Large intestine (tissue), 3 donors: ENCODE measurements at regions not wholly inside any gene's neighbourhood (a gene's known extent, or its start where the extent isn't known, plus 50 kb on each side); places are given as distances from the start of the nearest gene placed in this dataset.

Experiments used
- DNase-seq, 2 donors: peaks; one replicate each; pipeline versions ENCODE4 v3.0.0 to v3.0.0-alpha.2; 2013
- H3K27ac ChIP-seq: one replicate; pipeline ENCODE4 v1.5.1; 2013; ENCODE audit warnings: low read length
- H3K27me3 ChIP-seq: 2 replicates; pipeline ENCODE4 v1.6.1; 2013; ENCODE audit warnings: low read length; ENCODE audit not compliant: control insufficient read depth, insufficient read depth
- H3K36me3 ChIP-seq: 2 replicates; pipeline ENCODE4 v1.6.1; 2013; ENCODE audit warnings: low read length; ENCODE audit not compliant: control insufficient read depth, insufficient read depth
- H3K4me1 ChIP-seq: one replicate; pipeline ENCODE4 v1.6.1; 2013; ENCODE audit warnings: low read length; ENCODE audit not compliant: control insufficient read depth, insufficient read depth
- H3K4me3 ChIP-seq: one replicate; pipeline ENCODE4 v1.5.1; 2013; ENCODE audit warnings: low read length
- H3K9me3 ChIP-seq: one replicate; pipeline ENCODE4 v1.6.1; 2013; ENCODE audit warnings: mild to moderate bottlenecking, low read depth, low read length, moderate library complexity; ENCODE audit not compliant: control insufficient read depth
- WGBS: methylation state at CpG from one replicate; pipeline ENCODE4 v1.1.5; 2013; ENCODE audit warnings: low lambda C conversion rate; ENCODE audit not compliant: insufficient coverage; 5-methylcytosine and 5-hydroxymethylcytosine counted together

GRCh38 chr9:11893331-11893730 is 799.9 kb upstream of the TYRP1 start:
- no peak for DNase-seq
- H3K27ac ChIP-seq = no peak overlapping the region
- H3K4me3 ChIP-seq = no peak overlapping the region
- no peaks in the 10 kb centered on the region for H3K36me3 ChIP-seq
- no peaks in the 10 kb centered on the region for H3K9me3 ChIP-seq
- H3K27me3 ChIP-seq = no peaks in the 10 kb centered on the region
- no peaks in the 10 kb centered on the region for H3K4me1 ChIP-seq

- H3K4me3 ChIP-seq = no peak overlapping the region
- no peak for DNase-seq
- H3K4me1 ChIP-seq = no peaks in the 10 kb centered on the region
- WGBS = no CpG with 5 or more reads among the region's 1 CpG
- no peaks in the 10 kb centered on the region for H3K36me3 ChIP-seq
- H3K27ac ChIP-seq = no peak overlapping the region
- no peaks in the 10 kb centered on the region for H3K9me3 ChIP-seq
- H3K27me3 ChIP-seq = no peaks in the 10 kb centered on the region
Measured at GRCh38 chr9:11894136-11894535, 799.0 kb upstream of the TYRP1 start.

- H3K9me3 ChIP-seq = no peaks in the 10 kb centered on the region
- no peaks in the 10 kb centered on the region for H3K27me3 ChIP-seq
- DNase-seq = no peak
- no peaks in the 10 kb centered on the region for H3K4me1 ChIP-seq
- no peak overlapping the region for H3K27ac ChIP-seq
- no peak overlapping the region for H3K4me3 ChIP-seq
- no peaks in the 10 kb centered on the region for H3K36me3 ChIP-seq
- WGBS = 100% methylated on average over 1 of the region's 1 CpG
Measured at GRCh38 chr9:11902610-11903009, 790.6 kb upstream of the TYRP1 start.

GRCh38 chr9:11915699-11916098 is 777.5 kb upstream of the TYRP1 start:
- Histone ChIP-seq H3K27ac (no peak overlapping the region), H3K9me3 (no peaks in the 10 kb centered on the region), H3K4me1 (no peaks in the 10 kb centered on the region), H3K4me3 (no peak overlapping the region), H3K36me3 (no peaks in the 10 kb centered on the region), H3K27me3 (no peaks in the 10 kb centered on the region)
- DNase-seq = no peak
- 40% methylated on average over 1 of the region's 2 CpGs for WGBS

- Histone ChIP-seq H3K9me3 (peaks cover 7% of the 10 kb centered on the region), H3K4me3 (no peak overlapping the region), H3K27me3 (no peaks in the 10 kb centered on the region), H3K4me1 (no peaks in the 10 kb centered on the region), H3K27ac (no peak overlapping the region), H3K36me3 (no peaks in the 10 kb centered on the region)
- WGBS = no CpG with 5 or more reads among the region's 17 CpGs
- no peak for DNase-seq
Measured at GRCh38 chr9:11928871-11929321, 764.3 kb upstream of the TYRP1 start.

GRCh38 chr9:11931109-11931508 is 762.1 kb upstream of the TYRP1 start:
- Histone ChIP-seq H3K9me3 (peaks cover 7% of the 10 kb centered on the region), H3K4me1 (no peaks in the 10 kb centered on the region), H3K36me3 (no peaks in the 10 kb centered on the region), H3K27ac (no peak overlapping the region), H3K4me3 (no peak overlapping the region), H3K27me3 (no peaks in the 10 kb centered on the region)
- WGBS = 100% methylated on average over 2 of the region's 3 CpGs
- DNase-seq = no peak

GRCh38 chr9:11931751-11932150 is 761.4 kb upstream of the TYRP1 start:
- Histone ChIP-seq H3K4me3 (no peak overlapping the region), H3K4me1 (no peaks in the 10 kb centered on the region), H3K27ac (no peak overlapping the region), H3K9me3 (peaks cover 7% of the 10 kb centered on the region), H3K36me3 (no peaks in the 10 kb centered on the region), H3K27me3 (no peaks in the 10 kb centered on the region)
- DNase-seq = no peak
- WGBS = 100% methylated on average over 2 of the region's 3 CpGs

- no peak for DNase-seq
- no peaks in the 10 kb centered on the region for H3K4me1 ChIP-seq
- no peak overlapping the region for H3K4me3 ChIP-seq
- H3K27ac ChIP-seq = no peak overlapping the region
- no peaks in the 10 kb centered on the region for H3K36me3 ChIP-seq
- no peaks in the 10 kb centered on the region for H3K27me3 ChIP-seq
- H3K9me3 ChIP-seq = peaks cover 3% of the 10 kb centered on the region
Measured at GRCh38 chr9:11933926-11934325, 759.3 kb upstream of the TYRP1 start.

GRCh38 chr9:11946531-11946930 is 746.7 kb upstream of the TYRP1 start:
- 83% methylated on average over 1 of the region's 1 CpG for WGBS

GRCh38 chr9:11962327-11962726 is 730.9 kb upstream of the TYRP1 start:
- H3K4me3 ChIP-seq = no peak overlapping the region
- no peak overlapping the region for H3K27ac ChIP-seq
- DNase-seq = no peak
- 65% methylated on average over 3 of the region's 4 CpGs for WGBS
- H3K4me1 ChIP-seq = no peaks in the 10 kb centered on the region
- H3K36me3 ChIP-seq = no peaks in the 10 kb centered on the region
- H3K27me3 ChIP-seq = no peaks in the 10 kb centered on the region
- H3K9me3 ChIP-seq = no peaks in the 10 kb centered on the region

More at GRCh38 chr9:11946531-11946930, 746.7 kb upstream of the TYRP1 start:
- no peaks in the 10 kb centered on the region for H3K9me3 ChIP-seq
- H3K27ac ChIP-seq = no peak overlapping the region
- no peaks in the 10 kb centered on the region for H3K4me1 ChIP-seq
- H3K36me3 ChIP-seq = no peaks in the 10 kb centered on the region
- DNase-seq = no peak
- H3K4me3 ChIP-seq = no peak overlapping the region
- H3K27me3 ChIP-seq = no peaks in the 10 kb centered on the region

- no peaks in the 10 kb centered on the region for H3K4me1 ChIP-seq
- DNase-seq = no peak
- no peaks in the 10 kb centered on the region for H3K9me3 ChIP-seq
- no CpG with 5 or more reads among the region's 4 CpGs for WGBS
- no peaks in the 10 kb centered on the region for H3K36me3 ChIP-seq
- H3K27ac ChIP-seq = no peak overlapping the region
- H3K27me3 ChIP-seq = no peaks in the 10 kb centered on the region
- H3K4me3 ChIP-seq = no peak overlapping the region
Measured at GRCh38 chr9:11966786-11967185, 726.4 kb upstream of the TYRP1 start.
